Mammary epithelial cell (primary cell): ENCODE measurements at regions not wholly inside any gene's neighbourhood (a gene's known extent, or its start where the extent isn't known, plus 50 kb on each side); places are given as distances from the start of the nearest gene placed in this dataset.

Source experiments
- CTCF ChIP-seq, 2 donors: IDR thresholded peaks in 1 of 2; conservative IDR thresholded peaks in 1 of 2; 2 replicates each; pipeline ENCODE4 v1.5.1; 2011 to 2012; ENCODE audit warnings: inconsistent platforms in 2 of 2, low read length in 2 of 2, mild to moderate bottlenecking in 2 of 2, control low read depth in 1 of 2, low read depth in 1 of 2; ENCODE audit not compliant: insufficient read depth in 1 of 2; ENCODE audit errors: extremely low read depth in 1 of 2
- EZH2 ChIP-seq: IDR thresholded peaks from 2 replicates; pipeline ENCODE4 v1.6.1; 2012; ENCODE audit warnings: low read length, inconsistent platforms, borderline replicate concordance

GRCh38 chr1:78210175-78210574 is 164.4 kb downstream of the GIPC2 start:
- no peak for TF ChIP-seq CTCF (conservative IDR thresholded peaks at IDR 0.05 in 1 of 2, IDR thresholded peaks at IDR 0.05 in 1 of 2; ENCODE audit: extremely low read depth in 1 of 2, insufficient read depth in 1 of 2, low read depth in 1 of 2, low read length in 2 of 2)
- no peak for TF ChIP-seq EZH2
